HG02759 (cell line): ENCODE measurements at regions not wholly inside any gene's neighbourhood (a gene's known extent, or its start where the extent isn't known, plus 50 kb on each side); places are given as distances from the start of the nearest gene placed in this dataset.
"Not testable (repeated sequence)": the region's sequence is repeated elsewhere in the genome, so short reads cannot be mapped to it uniquely, and the experiment has no call there.

ENCODE experiments used
- ATAC-seq: cut with Tn5 transposase; IDR thresholded peaks from one replicate; pipeline ENCODE4 v1.9.1; 2021; ENCODE audit warnings: mild to moderate bottlenecking, moderate library complexity; ENCODE audit not compliant: unreplicated experiment

- no peak for ATAC-seq
Observed at GRCh38 chr12:88860851-88861250, 280.6 kb upstream of the KITLG start.

DNA sequence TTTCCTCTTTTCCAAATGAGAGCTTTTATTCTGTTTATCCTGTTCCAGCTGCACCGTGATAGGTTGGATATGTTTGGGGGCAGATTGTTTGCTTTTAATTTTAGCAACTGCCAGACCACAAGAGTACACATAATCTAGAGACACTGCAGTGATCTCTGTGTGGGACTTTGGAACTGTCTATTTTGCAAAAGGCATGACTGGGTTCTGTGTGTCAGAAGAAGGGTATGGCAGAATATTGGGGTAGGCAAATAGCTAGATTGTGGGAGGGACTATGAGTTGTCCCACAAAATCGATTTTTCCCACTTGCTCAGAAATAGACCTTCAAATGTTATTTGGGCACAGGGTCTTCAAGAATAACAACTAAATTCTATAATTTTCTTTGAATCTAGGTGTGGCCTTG is 275.9 kb upstream of the KITLG start:
- ATAC-seq = no peak

- ATAC-seq = no peak
Observed at GRCh38 chr12:88855301-88855700, 275.0 kb upstream of the KITLG start.

GRCh38 chr12:88854260-88854659 is 274.0 kb upstream of the KITLG start:
- no peak for ATAC-seq

DNA sequence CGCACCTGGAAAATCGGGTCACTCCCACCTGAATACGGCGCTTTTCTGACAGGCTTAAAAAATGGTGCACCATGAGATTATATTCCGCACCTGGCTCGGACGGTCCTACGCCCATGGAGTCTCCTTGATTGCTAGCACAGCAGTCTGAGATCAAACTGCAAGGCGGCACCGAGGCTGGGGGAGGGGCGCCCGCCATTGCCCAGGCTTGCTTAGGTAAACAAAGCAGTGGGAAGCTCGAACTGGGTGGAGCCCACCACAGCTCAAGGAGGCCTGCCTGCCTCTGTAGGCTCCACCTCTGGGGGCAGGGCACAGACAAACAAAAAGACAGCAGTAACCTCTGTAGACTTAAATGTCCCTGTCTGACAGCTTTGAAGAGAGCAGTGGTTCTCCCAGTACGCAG is 267.0 kb upstream of the KITLG start:
- ATAC-seq = not testable (repeated sequence)

- no peak for ATAC-seq
Observed at GRCh38 chr12:88844426-88844825, 264.2 kb upstream of the KITLG start.

DNA sequence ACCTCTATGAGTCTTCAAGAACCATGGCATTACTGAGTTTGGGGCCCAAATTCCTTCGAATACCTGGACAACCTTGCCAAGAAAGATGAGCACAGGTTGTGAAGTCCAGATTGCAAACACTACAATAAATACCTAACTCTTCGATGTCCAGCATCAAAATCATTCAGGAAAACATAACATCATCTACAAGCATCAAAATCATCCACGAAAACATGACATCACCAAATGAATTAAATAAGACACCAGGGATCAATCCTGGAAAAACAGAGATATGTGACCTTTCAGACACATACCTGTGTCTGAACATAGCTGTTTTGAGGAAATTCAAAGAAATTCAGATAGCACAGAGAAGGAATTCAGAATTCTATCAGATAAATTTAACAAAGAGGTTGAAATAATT is 262.0 kb upstream of the KITLG start:
- ATAC-seq = no peak

DNA sequence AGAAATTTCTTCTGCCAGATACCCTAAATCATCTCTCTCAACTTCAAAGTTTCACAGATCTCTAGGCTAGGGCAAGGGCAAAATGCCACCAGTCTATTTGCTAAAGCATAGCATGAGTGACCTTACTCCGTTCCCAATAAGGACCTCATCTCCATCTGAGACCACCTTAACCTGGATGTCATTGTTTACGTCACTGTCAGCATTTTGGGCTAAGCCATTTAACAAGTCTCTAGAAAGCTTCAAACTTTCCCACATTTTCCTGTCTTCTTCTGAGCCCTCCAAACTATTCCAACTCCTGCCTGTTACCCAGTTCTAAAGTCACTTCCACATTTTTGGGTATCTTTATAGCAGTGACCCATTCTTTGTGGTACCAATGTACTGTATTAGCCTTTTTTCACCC is 259.2 kb upstream of the KITLG start:
- ATAC-seq = no peak

GRCh38 chr12:88836156-88836555 is 255.9 kb upstream of the KITLG start:
- ATAC-seq = no peak

- no peak for ATAC-seq
Observed at GRCh38 chr12:88834226-88834625, 254.0 kb upstream of the KITLG start.

GRCh38 chr12:88833641-88834116 is 253.4 kb upstream of the KITLG start:
- no peak for ATAC-seq

- not testable (repeated sequence) for ATAC-seq
Observed at GRCh38 chr12:88828537-88828936, 248.3 kb upstream of the KITLG start.

DNA sequence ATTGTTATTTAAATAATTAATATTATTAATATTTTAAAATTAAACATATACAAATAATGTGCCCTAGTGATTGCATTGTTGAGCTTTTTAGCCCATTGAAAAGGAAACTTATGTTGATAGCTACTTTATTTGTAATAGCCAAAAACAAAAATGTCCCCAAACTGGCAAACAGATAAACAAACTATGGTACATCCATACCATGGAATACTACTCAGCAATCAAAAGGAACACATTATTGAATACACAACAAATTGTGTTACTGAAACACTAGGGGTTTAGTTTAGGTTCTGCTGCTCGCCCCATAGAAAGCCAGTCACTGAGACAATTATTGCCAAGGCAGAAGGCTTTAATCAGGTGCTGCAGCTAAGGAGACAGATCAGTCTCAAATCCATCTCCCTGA is 239.7 kb upstream of the KITLG start:
- ATAC-seq = no peak

- no peak for ATAC-seq
Observed at GRCh38 chr12:88816201-88816600, 235.9 kb upstream of the KITLG start.

- no peak for ATAC-seq
Observed at GRCh38 chr12:88814779-88815178, 234.5 kb upstream of the KITLG start.

DNA sequence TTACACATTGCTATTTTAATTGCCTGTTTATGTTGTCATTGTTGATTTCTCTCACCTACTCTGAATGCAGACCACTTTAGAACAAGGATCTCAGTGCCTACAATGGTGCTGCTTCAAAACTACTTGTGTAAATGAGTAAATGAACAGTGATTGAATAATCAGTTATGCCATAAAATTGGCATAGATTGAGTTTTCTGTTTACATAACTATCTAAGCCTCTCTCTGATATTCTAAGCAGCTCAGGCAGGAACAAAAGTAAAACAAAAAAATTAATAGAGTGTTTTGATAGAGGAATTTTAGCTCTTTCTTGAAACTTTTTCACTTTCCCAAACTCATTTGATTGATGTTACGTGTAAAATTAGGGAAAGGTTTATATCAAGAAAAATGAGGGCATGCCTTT is 232.3 kb upstream of the KITLG start:
- no peak for ATAC-seq

DNA sequence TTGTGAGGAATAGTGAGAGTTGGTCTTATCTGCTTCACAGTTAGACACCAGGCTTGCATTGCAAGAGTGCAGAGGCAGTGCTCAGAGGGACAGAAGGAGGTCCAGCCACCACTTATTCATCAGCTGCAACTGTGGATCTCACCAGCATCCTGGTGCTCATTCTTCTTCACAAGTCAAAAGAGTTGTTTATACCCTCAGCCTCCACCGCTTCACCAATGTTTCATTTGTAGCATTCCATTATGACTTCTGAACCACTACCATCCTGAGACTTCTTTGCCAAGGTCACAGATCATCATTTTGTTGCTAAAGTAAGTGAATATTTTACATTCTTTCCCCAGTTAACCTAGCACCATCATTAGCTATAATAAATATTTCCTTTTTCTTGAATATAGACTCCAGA is 230.5 kb upstream of the KITLG start:
- no peak for ATAC-seq

- ATAC-seq = not testable (repeated sequence)
Observed at GRCh38 chr12:88809841-88810240, 229.6 kb upstream of the KITLG start.

GRCh38 chr12:88805692-88806091 is 225.4 kb upstream of the KITLG start:
- no peak for ATAC-seq

GRCh38 chr12:88805286-88805685 is 225.0 kb upstream of the KITLG start:
- ATAC-seq = no peak

- no peak for ATAC-seq
Observed at GRCh38 chr12:88802096-88802706, 221.9 kb upstream of the KITLG start.

GRCh38 chr12:88801227-88802095 is 221.2 kb upstream of the KITLG start:
- ATAC-seq = no peak
